Glomerular visceral epithelial cell (primary cell): ENCODE measurements at regions not wholly inside any gene's neighbourhood (a gene's known extent, or its start where the extent isn't known, plus 50 kb on each side); places are given as distances from the start of the nearest gene placed in this dataset.
"Not testable (repeated sequence)": the region's sequence is repeated elsewhere in the genome, so short reads cannot be mapped to it uniquely, and the experiment has no call there.

Experiments used
- DNase-seq: peaks from one replicate; pipeline ENCODE4 v3.0.0-alpha.2; 2016; ENCODE audit errors: extremely low spot score

DNA sequence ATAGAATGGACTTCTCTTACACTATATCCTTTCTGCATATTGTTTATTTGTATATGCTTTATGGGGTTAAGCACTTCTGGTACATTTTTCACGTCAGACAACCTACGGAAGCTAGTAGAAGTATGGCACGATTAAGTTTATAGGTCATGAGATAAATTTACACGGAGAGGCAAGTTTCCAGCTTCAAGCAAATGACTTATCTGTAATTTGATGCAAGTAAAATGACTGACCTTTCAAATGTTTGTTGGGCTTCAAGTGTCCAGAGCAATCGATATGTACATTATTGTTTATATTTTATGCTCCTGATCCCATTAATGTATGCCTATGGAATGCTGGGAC, 97.5 kb upstream of the EFEMP1 start:
- DNase-seq = no peak

DNA sequence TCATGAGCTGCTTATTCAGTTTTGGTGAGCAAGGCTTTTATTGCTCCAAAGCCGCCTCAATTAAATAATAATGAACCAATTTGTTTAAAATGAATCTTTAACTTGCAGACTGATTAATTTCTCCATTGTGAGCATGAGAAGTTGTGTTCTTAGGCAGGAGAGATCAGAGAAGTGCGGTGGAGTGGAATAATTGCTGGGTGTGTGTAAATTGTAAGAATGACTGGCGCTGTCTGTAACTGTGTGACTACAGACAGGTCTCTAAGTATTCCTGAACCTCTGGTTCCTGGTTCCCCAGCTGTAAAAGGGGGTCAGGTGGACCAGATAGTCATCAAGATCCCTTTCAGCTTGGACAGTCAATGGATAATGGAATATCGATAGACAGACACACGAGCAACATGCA, 98.0 kb upstream of the EFEMP1 start:
- no peak for DNase-seq

DNA sequence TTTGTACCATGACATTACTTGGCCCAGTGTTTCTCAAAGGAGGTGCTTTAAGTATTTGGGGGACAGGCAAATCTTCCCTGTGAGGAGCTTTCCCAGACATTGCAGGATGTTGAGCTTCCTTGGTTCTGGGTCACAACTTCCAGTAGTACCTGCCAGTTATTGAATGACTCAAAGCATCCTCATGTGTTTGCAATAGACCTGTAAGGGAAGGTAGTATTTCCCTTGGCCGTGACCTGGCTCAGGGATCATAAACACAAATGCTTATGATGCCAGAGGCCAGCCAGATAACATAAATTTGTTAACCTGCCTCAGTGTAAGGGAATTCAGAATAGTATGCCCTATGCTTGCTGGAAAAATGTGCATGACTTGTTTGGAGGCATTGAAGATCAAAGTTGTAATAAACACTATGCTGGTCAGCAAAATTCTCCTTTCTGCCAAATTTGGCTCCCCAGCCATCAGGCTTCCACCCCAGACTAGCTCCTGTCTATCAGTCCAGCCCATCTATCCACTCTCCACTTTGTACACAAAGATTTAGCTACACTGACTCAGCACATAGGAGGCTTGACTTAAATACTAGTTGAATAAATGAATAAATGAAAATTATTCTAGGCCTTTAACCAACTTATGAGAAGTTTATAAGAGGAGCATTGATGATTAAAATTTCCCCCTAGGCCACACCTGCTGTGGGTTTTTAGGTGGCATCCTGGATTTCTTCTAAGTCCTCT, 102.0 kb upstream of the EFEMP1 start:
- DNase-seq = no peak

DNA sequence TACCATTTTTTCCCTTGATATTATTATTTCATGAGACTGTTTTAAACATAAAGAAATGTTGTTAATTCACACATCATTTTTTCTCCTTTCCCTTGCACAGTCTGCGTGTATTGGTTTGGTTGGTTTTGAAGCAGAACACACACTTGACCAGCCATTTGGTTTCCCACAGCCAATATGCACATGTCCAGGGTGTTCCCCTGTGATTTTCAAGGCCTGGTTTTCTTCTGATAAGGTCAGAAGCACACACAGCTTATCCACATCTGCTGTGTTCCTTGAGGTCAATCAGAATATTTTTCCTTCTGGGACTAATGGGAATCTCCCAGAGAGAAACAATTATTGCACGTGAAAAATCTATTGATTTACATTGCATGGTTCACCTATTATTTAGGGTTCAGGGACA, 103.2 kb upstream of the EFEMP1 start:
- no peak for DNase-seq

DNA sequence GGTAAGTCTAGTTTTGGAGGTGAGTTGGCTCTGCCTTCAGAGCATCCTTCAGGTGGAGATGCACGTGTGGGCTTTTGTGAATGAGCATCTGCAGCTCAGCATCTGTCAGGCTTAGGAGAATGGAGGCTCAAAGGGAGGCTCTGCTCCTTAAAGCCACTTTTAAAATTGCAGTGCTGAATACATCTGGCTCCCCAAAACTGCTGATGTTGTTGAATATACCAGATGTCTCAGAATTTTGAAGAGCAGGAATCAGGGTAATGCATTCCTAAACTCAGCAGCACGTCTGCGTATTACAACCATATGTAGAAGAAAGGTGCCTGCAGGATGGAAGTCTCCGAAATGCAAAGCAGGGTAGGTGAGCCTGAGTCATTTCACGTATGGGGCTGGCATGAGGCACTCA, 106.5 kb upstream of the EFEMP1 start:
- no peak for DNase-seq

DNA sequence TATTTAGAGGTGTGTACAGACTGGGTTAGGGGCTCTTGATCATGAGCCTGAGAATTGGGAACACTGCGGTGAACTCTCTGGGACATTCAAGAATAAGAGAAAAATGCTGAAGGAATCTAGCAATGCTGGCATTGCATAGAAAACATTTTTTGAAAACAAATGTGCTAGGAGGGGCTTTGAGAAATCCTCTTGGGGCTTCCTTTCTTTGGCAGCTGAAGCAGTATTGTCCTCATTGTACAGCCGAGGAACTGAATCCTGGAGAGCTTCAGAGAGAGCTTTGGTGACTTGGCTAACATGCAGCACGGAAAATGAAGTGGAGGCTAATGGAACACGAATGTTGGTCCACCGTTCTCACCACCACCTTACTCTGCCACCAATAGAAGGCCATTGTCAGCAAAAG, 107.3 kb upstream of the EFEMP1 start:
- DNase-seq = no peak

DNA sequence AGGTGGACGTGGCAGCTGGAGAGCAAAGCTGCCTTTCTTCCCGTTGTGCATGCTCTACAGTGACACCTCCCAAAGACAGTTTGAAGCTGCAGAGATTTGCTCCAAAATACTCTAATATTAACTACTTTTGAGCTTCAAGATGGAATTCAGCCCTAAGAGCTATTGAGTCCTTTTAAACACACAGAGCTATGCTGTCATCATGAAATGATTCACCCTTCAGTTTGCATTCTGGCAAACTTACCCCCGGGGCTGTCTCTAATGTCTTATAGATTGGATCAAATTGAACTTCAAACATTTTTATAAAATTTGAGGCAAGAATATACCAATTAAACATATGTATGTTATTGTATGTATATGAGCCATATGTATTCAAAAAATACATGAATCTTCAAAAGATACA, 110.7 kb upstream of the EFEMP1 start:
- DNase-seq = no peak

DNA sequence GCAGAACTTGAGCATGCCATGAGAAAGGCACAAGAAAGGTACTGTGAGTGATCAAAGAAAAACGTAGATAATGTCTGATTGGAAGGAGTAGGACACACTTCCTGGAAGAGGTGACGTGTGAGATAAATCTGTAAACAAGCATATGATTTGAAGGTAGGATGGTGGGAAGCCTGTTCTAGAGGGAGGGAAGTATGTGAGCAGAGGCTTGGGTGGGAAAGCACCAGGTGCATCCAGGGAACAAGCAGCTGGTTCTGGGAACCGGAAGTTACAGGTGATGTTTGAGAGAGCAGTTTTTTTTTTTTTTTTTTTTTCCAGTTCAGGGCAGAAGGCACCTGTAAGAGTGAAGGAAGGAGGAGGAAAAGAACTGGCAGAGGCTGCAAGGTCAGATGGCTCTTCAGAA, 116.6 kb upstream of the EFEMP1 start:
- no peak for DNase-seq

DNA sequence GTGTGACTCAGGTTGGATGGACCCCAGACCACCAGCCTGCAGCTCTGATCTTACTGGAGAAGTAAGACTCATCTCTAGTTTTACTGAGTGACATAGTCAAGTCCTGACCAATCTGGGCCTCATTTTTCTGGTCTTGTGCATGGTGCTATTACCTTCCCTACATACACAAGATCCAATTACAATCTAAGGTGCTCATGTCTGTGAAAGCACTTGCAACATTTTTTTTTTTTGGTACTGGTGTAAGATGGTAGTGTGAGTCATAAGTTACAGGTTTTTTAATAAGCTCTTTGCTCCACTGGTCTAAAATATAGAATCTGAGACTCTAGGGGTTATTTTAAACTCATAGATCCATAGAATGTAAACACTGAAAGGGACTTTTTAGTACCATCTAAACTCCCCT, 117.3 kb upstream of the EFEMP1 start:
- no peak for DNase-seq

DNA sequence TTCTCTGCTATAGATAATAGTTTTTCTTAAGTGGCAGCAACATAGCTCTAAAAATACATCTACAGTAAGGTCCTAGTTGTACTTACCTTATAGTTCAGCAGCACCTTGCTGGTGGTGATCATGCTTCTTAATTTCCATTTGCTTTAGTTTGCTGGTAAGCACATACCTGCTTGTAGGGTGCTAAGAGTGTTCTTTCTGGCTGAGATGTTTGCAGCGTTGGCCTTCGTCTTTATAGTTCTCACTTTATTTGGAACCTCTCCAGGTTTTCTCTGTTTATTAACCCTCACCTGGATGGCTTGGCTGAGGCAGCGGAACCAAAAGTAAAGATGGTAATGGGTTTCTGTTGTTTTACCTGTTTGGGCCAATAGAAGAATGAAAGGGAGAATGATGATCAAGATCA, 123.6 kb upstream of the EFEMP1 start:
- no peak for DNase-seq

DNA sequence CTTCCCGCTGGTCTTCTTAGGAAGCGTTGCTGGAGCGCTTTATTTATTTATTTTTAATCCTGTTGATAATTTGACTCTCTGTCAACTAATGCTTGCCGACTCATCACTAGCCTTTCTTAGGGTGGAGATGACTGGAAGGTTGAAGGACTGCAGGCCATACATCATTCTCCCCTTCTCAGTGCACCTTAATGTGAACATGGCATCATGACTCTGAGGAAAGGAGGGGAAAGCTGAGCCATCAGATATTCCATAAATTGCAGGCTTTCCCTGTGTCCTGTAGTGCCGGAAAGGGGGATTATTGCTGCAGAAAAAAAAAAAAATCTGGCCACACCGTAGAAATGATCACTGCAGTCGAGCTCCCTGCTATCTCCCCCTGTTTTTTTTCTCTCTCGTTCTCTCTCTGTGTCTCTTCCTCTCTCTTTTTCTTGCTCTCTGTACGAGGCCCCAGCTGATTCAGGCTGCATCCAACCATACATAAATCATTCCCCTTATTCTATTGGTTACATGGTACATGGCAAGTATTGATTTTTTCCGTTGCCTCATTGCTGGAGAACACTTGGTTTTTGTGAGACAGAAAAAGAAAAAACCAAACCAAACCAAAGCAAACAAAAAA, 125.8 kb upstream of the EFEMP1 start:
- DNase-seq = no peak

DNA sequence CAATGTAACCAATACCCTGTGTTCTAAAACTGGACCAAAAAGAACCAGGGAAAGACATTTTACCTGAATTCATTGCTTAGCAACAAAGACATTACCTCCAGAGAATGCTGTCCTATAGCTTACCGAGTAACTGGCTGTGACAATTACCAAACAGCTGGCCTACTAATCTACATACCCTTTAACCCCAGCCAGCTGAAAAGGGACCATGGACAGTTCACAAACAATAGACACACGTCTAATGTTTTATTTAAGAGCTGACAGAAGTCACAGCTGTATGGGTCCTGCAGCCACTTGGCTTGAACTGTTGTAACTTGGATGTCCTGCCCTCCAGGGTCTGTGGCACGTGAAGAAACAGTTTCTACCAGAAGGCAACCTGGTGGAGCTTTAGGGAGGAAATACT, 130.1 kb upstream of the EFEMP1 start:
- no peak for DNase-seq

DNA sequence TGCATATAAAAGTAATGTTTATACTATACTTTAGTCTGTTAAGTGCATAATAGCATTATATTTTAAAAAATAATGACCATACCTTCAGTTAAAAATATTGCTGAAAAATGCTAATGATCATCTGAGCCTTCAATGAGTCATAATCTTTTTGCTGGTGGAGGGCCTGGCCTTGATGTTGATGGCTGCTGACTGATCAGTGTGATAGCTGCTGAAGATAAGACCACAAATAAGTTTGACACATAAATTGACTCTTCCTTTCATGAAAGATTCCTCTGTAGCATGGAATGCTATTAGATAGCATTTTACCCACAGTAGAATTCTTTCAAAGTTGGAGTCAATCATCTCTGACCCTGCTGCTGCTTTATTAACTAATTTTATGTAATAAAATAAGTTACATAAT, 128.4 kb upstream of the CCDC85A start:
- no peak for DNase-seq

DNA sequence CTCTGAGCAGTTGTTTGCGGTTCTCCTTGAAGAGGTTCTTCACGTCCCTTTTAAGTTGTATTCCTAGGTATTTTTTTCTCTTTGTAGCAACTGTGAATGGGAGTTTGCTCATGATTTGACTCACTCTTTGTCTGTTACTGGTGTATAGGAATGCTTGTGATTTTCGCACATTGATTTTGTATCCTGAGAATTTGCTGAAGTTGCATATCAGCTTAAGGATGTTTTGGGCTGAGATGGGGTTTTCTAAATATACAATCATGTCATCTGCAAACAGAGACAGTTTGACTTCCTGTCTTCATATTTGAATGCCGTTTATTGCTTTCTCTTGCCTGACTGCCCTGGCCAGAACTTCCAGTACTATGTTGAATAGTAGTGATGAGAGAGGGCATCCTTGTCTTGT, 122.5 kb upstream of the CCDC85A start:
- DNase-seq = not testable (repeated sequence)

DNA sequence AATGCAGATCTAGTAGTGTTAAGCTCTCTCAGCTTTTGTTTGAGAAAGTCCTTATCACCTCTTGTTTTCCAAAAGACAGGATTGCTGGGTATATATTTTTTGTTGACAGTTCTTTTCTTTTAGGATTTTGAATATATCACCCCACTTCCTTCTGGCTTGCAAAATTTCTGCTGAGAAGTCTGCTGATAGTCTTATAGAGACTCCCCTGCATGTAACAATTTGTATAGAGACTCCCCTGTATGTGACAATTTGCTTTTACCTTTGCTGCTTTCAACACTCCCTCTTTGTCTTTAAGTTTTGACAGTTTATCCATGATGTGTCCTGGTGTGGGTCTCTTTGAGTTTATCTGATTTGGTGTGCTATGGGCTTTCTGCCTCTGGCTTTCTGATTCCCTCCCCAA, 115.0 kb upstream of the CCDC85A start:
- no peak for DNase-seq

DNA sequence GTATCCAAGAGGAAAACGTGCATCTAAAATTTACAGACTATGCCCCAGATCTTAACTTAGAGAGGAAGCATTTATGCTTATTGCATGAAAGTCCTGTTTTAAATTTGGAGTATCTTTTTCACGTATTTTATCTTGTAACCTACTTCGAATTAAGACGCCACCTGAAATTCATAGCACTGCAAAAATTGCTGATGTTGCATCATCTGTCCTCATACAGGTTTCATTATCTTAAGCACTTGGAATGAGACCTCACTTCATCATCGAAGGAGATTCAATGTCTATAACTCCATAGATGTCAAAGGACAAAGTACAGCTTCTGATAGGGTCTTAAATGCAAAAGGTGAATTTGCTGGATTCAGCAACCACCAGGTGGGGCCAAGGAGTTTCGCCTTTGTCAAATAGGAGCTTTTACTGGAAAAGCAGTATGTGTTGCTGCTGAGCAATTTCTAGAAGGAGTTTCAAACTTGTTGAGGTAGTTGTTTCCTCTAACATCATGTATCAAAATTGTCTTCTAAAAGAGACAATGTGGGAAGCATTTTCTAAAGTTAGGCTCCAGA, 106.4 kb upstream of the CCDC85A start:
- DNase-seq = peak; percentile 18

DNA sequence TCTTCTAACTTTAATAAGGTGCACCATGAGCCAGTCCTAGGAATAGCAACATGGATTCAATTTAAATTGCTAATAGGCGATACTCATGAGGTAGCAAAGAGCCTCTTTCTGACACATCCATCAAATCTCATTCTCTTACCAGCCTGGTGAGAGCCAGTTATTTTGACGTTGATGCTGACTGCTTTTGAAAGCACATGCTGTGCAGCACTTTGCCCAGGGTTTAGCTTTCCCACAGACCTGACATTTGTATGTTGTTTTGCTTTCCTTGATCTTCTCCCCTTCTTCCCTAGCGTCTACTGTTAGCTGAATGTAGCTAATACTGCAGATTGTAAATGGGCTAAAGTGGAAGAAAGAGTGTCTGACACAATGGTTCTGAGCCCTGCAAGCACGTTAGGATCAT, 101.1 kb upstream of the CCDC85A start:
- no peak for DNase-seq

DNA sequence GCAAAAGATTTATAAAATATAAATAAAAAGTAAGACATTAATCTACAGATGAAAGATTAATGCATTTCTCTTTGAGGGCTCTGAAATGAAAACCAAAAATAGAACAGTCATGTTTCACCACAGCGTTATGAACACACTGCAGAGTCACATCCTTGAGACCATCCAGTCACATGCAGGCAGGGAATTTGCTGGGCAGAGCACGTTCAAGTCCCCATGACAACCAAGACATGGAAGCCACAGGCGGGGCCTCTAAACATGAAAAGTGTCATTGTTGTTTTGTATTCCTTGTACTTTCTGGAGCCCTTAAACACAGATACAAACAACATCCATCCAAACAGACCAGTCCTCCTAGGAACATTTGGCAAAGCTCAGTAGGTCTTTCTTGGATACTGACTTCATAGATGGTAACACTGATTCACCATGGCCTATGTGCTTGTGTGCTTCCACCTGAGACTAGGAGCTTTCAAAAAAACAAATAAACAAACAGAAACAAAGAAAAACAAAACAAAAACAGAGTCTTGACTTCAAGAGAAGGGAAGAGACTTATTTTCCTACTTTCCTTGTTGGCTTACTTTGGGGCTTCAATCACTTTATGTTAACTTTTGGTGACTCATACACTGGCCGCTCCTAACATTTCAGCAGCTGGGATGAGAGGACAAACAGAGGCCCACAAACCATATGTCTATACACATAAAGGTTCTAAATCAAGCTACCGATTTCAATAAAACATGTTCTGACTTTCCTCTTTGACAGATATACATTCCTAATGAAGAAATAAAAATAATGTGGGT, 99.5 kb upstream of the CCDC85A start:
- no peak for DNase-seq

DNA sequence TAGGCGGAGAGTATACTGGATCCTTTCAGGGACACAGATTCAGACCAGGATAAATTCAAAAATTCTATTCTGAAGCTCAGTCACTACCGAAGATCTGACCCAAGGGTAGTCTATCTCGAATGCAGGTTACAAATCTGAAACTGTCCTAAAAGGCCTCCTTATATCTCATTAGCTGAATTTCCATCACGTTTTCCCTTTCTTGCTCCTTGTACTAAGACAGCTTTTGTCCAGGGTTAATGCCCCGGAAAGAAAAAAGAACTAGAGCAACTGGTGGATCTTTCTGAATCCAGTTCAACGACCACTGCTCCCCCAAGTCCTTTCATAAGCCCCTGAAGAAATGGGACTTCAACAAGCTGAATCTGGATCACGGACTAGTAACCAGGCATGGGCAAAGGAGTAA, 97.5 kb upstream of the CCDC85A start:
- DNase-seq = no peak

DNA sequence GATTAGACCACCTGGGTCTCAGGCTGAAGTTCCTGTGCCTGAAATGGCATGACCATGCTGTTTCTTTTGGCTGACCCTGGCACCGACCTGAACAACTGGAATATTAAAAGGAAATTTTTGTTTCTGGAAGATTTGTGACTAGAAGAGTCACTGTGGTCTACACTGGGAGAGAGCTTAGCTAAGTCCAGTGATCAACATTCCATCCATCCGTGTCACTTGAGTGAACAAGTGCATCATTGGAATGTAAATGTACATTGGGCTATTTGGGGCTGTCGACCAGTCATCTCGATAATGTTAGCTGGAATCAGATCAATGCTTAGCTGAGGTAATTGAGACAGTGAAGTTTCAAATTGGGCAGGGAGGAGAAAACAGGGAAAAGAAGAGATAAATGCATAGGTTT, 95.4 kb upstream of the CCDC85A start:
- peak; percentile 12 for DNase-seq

DNA sequence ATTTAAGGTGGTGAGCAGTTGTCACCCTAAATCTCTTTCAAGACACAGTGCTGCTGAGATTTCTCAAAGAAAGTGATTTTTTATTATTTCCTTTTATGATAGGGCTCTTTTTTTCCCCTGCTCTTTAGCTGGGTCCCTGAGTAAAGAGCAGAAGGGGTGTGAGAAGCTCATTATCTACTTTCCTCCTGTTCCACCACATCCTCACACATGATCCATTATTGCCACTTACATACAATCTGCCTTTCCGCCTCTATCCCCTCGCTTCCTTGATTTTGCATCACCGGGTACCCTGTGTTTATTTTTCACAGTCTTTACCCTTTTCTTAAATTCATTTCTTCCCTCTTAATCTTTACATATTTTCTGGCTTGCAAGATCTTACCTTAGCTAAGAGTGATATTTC, 93.9 kb upstream of the CCDC85A start:
- DNase-seq = no peak

DNA sequence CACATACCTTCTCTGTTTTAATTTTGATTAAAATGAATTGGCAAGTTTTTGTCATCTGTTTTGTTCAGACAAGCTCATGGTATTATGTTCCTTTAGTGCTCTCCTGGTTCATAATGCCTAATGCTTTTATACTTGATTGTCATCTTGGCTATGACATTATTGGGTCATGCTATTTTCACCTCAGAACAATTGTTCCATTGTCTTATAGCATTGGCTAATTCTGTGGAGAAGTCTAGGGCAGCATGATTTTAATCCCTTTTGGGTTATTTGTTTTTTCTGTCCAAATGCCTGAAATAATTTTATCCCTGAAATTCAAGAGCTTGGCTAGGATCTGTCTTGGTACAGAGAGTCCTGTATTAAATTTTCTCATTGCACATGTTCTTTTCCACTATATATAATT, 83.8 kb upstream of the CCDC85A start:
- no peak for DNase-seq

DNA sequence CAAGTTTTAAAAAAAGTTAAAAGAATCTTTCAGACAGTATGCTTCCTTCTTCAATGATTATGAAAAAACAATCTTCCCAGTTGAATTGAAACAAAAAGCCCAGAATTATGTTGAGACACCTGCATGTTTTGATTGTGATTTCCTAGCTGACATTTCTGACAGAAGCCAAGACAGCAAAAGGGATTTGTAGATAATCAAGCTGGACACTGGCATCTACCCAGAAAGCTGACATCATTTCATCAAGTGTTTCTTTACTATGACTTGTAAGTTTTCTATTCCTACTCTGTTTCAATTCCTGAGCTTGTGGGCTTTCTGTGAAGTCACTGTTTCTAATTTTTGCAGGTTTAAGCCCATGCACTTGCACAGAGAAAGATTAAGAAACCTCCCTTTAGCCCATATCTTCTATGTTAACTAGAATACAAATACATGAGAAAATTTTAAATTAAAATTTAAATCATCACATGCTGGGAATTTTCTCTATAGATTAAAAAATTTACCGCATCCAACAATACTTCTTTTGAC, 82.9 kb upstream of the CCDC85A start:
- DNase-seq = no peak
